ENCODE measurements at regions not wholly inside any gene's neighbourhood (a gene's known extent, or its start where the extent isn't known, plus 50 kb on each side); places are given as distances from the start of the nearest gene placed in this dataset.

GRCh38 chr15:25183581-25184251 is 228.9 kb downstream of the SNRPN start:
- DNase-seq, result peak; percentile 2

- DNase-seq, result peak; percentile 8
Observed at GRCh38 chr15:25184356-25185155, 229.8 kb downstream of the SNRPN start.

- DNase-seq, result peak; percentile 7
Observed at GRCh38 chr15:25185156-25185710, 230.4 kb downstream of the SNRPN start.

GRCh38 chr15:25185791-25186190 is 231.0 kb downstream of the SNRPN start:
- no peak for DNase-seq

GRCh38 chr15:25186411-25186810 is 231.6 kb downstream of the SNRPN start:
- no peak for DNase-seq

GRCh38 chr15:25186906-25187645 is 232.3 kb downstream of the SNRPN start:
- DNase-seq, result no peak

GRCh38 chr15:25188051-25188450 is 233.3 kb downstream of the SNRPN start:
- no peak for DNase-seq

- DNase-seq, result no peak
Observed at GRCh38 chr15:25188551-25189101, 233.8 kb downstream of the SNRPN start.

- no peak for DNase-seq
Observed at GRCh38 chr15:25189551-25189950, 234.8 kb downstream of the SNRPN start.

GRCh38 chr15:25192651-25193050 is 237.9 kb downstream of the SNRPN start:
- no peak for DNase-seq

- no peak for DNase-seq
Observed at GRCh38 chr15:25207369-25207768, 231.5 kb downstream of the UBE3A start.

- DNase-seq, result no peak
Observed at GRCh38 chr15:25208735-25209134, 230.1 kb downstream of the UBE3A start.

GRCh38 chr15:25220834-25221233 is 218.0 kb downstream of the UBE3A start:
- DNase-seq, result no peak

GRCh38 chr15:25224396-25224795 is 214.4 kb downstream of the UBE3A start:
- DNase-seq, result no peak

- DNase-seq, result no peak
Observed at GRCh38 chr15:25226360-25226759, 212.5 kb downstream of the UBE3A start.

- DNase-seq, result no peak
Observed at GRCh38 chr15:25228261-25228660, 210.6 kb downstream of the UBE3A start.

- DNase-seq, result no peak
Observed at GRCh38 chr15:25230442-25230841, 208.4 kb downstream of the UBE3A start.

GRCh38 chr15:25233766-25234350 is 205.0 kb downstream of the UBE3A start:
- no peak for DNase-seq

- no peak for DNase-seq
Observed at GRCh38 chr15:25234831-25235230, 204.0 kb downstream of the UBE3A start.

GRCh38 chr15:25235391-25235790 is 203.4 kb downstream of the UBE3A start:
- DNase-seq, result no peak

- no peak for DNase-seq
Observed at GRCh38 chr15:25236143-25236860, 202.5 kb downstream of the UBE3A start.

GRCh38 chr15:25236861-25237155 is 202.0 kb downstream of the UBE3A start:
- no peak for DNase-seq
